ENCODE measurements at regions not wholly inside any gene's neighbourhood (a gene's known extent, or its start where the extent isn't known, plus 50 kb on each side); places are given as distances from the start of the nearest gene placed in this dataset.
A peak's percentile ranks its signal among the peaks of the same experiment; 100 is the strongest.

- no peak for DNase-seq
These were observed 201.4 kb upstream of the FMR1 start for GRCh38 chrX:147710301-147710700.

GRCh38 chrX:147733369-147733768, 178.3 kb upstream of the FMR1 start:
- DNase-seq = no peak

GRCh38 chrX:147735364-147735763, 176.4 kb upstream of the FMR1 start:
- peak; percentile 0 for DNase-seq

- DNase-seq = no peak
These were observed 175.7 kb upstream of the FMR1 start for GRCh38 chrX:147736045-147736444.

GRCh38 chrX:147737690-147738089, 174.0 kb upstream of the FMR1 start:
- DNase-seq = peak; percentile 12

GRCh38 chrX:147738265-147738664, 173.5 kb upstream of the FMR1 start:
- DNase-seq = no peak

- DNase-seq = no peak
These were observed 172.5 kb upstream of the FMR1 start for GRCh38 chrX:147739196-147739595.

GRCh38 chrX:147741776-147742175, 169.9 kb upstream of the FMR1 start:
- DNase-seq = no peak

GRCh38 chrX:147749308-147749707, 162.4 kb upstream of the FMR1 start:
- no peak for DNase-seq

- DNase-seq = no peak
These were observed 154.0 kb upstream of the FMR1 start for GRCh38 chrX:147757750-147758149.

GRCh38 chrX:147763131-147763530, 148.6 kb upstream of the FMR1 start:
- no peak for DNase-seq

GRCh38 chrX:147764868-147765267, 146.9 kb upstream of the FMR1 start:
- no peak for DNase-seq

- DNase-seq = no peak
These were observed 140.9 kb upstream of the FMR1 start for GRCh38 chrX:147770858-147771257.

GRCh38 chrX:147776988-147777387, 134.7 kb upstream of the FMR1 start:
- no peak for DNase-seq

GRCh38 chrX:147779173-147779572, 132.5 kb upstream of the FMR1 start:
- DNase-seq = no peak

GRCh38 chrX:147781844-147782243, 129.9 kb upstream of the FMR1 start:
- no peak for DNase-seq

- no peak for DNase-seq
These were observed 122.9 kb upstream of the FMR1 start for GRCh38 chrX:147788641-147789350.

- no peak for DNase-seq
These were observed 111.1 kb upstream of the FMR1 start for GRCh38 chrX:147800663-147801062.

- peak; percentile 5 for DNase-seq
These were observed 107.8 kb upstream of the FMR1 start for GRCh38 chrX:147803948-147804347.

- no peak for DNase-seq
These were observed 99.9 kb upstream of the FMR1 start for GRCh38 chrX:147811803-147812202.

- DNase-seq = no peak
These were observed 84.6 kb upstream of the FMR1 start for GRCh38 chrX:147827070-147827469.

GRCh38 chrX:147828719-147829118, 83.0 kb upstream of the FMR1 start:
- no peak for DNase-seq

GRCh38 chrX:147832707-147833348, 78.9 kb upstream of the FMR1 start:
- DNase-seq = no peak

GRCh38 chrX:147838465-147839131, 73.1 kb upstream of the FMR1 start:
- no peak for DNase-seq
